ENCODE measurements at regions not wholly inside any gene's neighbourhood (a gene's known extent, or its start where the extent isn't known, plus 50 kb on each side); places are given as distances from the start of the nearest gene placed in this dataset.
"Not testable (repeated sequence)": the region's sequence is repeated elsewhere in the genome, so short reads cannot be mapped to it uniquely, and the experiment has no call there.

GRCh38 chr2:203636588-203637470 is 69.6 kb upstream of the CD28 start:
- Histone ChIP-seq H3K4me1 (no peaks in the 10 kb centered on the region), H3K4me3 (ENCODE audit: low read depth, low read length) (no peak overlapping the region), H3K27me3 (replicated peaks; ENCODE audit: control insufficient read depth, insufficient read depth, low read length) (no peaks in the 10 kb centered on the region), H3K36me3 (ENCODE audit: control insufficient read depth, insufficient read depth, low read length) (no peaks in the 10 kb centered on the region), H3K9me3 (no peaks in the 10 kb centered on the region)
- Mint-ChIP-seq H3K4me3 (ENCODE audit: unreplicated experiment) (no peak overlapping the region), H3K36me3 (ENCODE audit: insufficient read depth, unreplicated experiment) (no peaks in the 10 kb centered on the region), H3K4me1 (ENCODE audit: low read depth, unreplicated experiment) (no peaks in the 10 kb centered on the region), H3K27ac (ENCODE audit: unreplicated experiment) (no peak overlapping the region), H3K27me3 (ENCODE audit: insufficient read depth, unreplicated experiment) (no peaks in the 10 kb centered on the region), H3K9me3 (ENCODE audit: unreplicated experiment) (peaks cover 18% of the 10 kb centered on the region)
- DNase-seq = no peak
- intact Hi-C loops (cut with micrococcal nuclease; ENCODE audit: unreplicated experiment) = no loop called here
- POLR2A ChIA-PET = no interaction called here
- CTCF ChIA-PET = interaction anchor here (1.0 kb wide), 1 partner anchor 22 kb away, joined by 3 read pairs; no protein-coding TSS in a partner anchor
- no TSS peak for BruUV-seq (replicated peaks)
- no peak for TF ChIP-seq CTCF (IDR thresholded peaks at IDR 0.05; ENCODE audit: insufficient read depth in 1 of 2, low read depth in 1 of 2, low read length in 1 of 2, severe bottlenecking in 1 of 2, unreplicated experiment in 1 of 2)

- DNase-seq = no peak
- Mint-ChIP-seq H3K36me3 (ENCODE audit: insufficient read depth, unreplicated experiment) (no peaks in the 10 kb centered on the region), H3K9me3 (ENCODE audit: unreplicated experiment) (peaks cover 19% of the 10 kb centered on the region), H3K4me3 (ENCODE audit: unreplicated experiment) (no peak overlapping the region), H3K27ac (ENCODE audit: unreplicated experiment) (no peak overlapping the region), H3K4me1 (ENCODE audit: low read depth, unreplicated experiment) (no peaks in the 10 kb centered on the region), H3K27me3 (ENCODE audit: insufficient read depth, unreplicated experiment) (no peaks in the 10 kb centered on the region)
- no peaks in the 10 kb centered on the region for H3K36me3 ChIP-seq (ENCODE audit: control insufficient read depth, insufficient read depth, low read length)
- no peak overlapping the region for H3K4me3 ChIP-seq (ENCODE audit: low read depth, low read length)
- no peaks in the 10 kb centered on the region for H3K4me1 ChIP-seq
- TF ChIP-seq CTCF (IDR thresholded peaks at IDR 0.05; ENCODE audit: insufficient read depth in 1 of 2, low read depth in 1 of 2, low read length in 1 of 2, severe bottlenecking in 1 of 2, unreplicated experiment in 1 of 2) = no peak
- CTCF ChIA-PET = interaction anchor here (1.0 kb wide), 1 partner anchor 23 kb away, joined by 3 read pairs; no protein-coding TSS in a partner anchor
- H3K27me3 ChIP-seq (replicated peaks; ENCODE audit: control insufficient read depth, insufficient read depth, low read length) = no peaks in the 10 kb centered on the region
- intact Hi-C loops (cut with micrococcal nuclease; ENCODE audit: unreplicated experiment) = no loop called here
- BruUV-seq (replicated peaks) = no TSS peak
- POLR2A ChIA-PET = no interaction called here
- no peaks in the 10 kb centered on the region for H3K9me3 ChIP-seq
Measured at GRCh38 chr2:203637471-203638167, 68.8 kb upstream of the CD28 start.

- not testable (repeated sequence) for H3K36me3 ChIP-seq (ENCODE audit: control insufficient read depth, insufficient read depth, low read length); H3K9me3 ChIP-seq; BruUV-seq (replicated peaks)
Measured at GRCh38 chr2:203641865-203642264, 64.6 kb upstream of the CD28 start.

GRCh38 chr2:203642841-203643240 is 63.6 kb upstream of the CD28 start:
- H3K36me3 ChIP-seq (ENCODE audit: control insufficient read depth, insufficient read depth, low read length); CTCF ChIA-PET; H3K36me3 Mint-ChIP-seq (ENCODE audit: insufficient read depth, unreplicated experiment); BruUV-seq (replicated peaks); H3K27me3 ChIP-seq (replicated peaks; ENCODE audit: control insufficient read depth, insufficient read depth, low read length); POLR2A ChIA-PET; H3K4me1 ChIP-seq; H3K4me3 ChIP-seq (ENCODE audit: low read depth, low read length); DNase-seq; intact Hi-C loops (cut with micrococcal nuclease; ENCODE audit: unreplicated experiment); H3K9me3 ChIP-seq; H3K27me3 Mint-ChIP-seq (ENCODE audit: insufficient read depth, unreplicated experiment); H3K4me3 Mint-ChIP-seq (ENCODE audit: unreplicated experiment); H3K4me1 Mint-ChIP-seq (ENCODE audit: low read depth, unreplicated experiment); H3K27ac Mint-ChIP-seq (ENCODE audit: unreplicated experiment): not testable (repeated sequence)
- peaks cover 19% of the 10 kb centered on the region for H3K9me3 Mint-ChIP-seq (ENCODE audit: unreplicated experiment)

More at GRCh38 chr2:203641865-203642264, 64.6 kb upstream of the CD28 start:
- POLR2A ChIA-PET = interaction anchor here (0.7 kb wide), 1 partner anchor 18 kb away, joined by 6 read pairs; no protein-coding TSS in a partner anchor
- H3K4me3 ChIP-seq (ENCODE audit: low read depth, low read length); H3K36me3 Mint-ChIP-seq (ENCODE audit: insufficient read depth, unreplicated experiment); H3K4me1 ChIP-seq; H3K4me1 Mint-ChIP-seq (ENCODE audit: low read depth, unreplicated experiment); H3K27ac Mint-ChIP-seq (ENCODE audit: unreplicated experiment); intact Hi-C loops (cut with micrococcal nuclease; ENCODE audit: unreplicated experiment); DNase-seq; H3K4me3 Mint-ChIP-seq (ENCODE audit: unreplicated experiment); H3K27me3 Mint-ChIP-seq (ENCODE audit: insufficient read depth, unreplicated experiment); CTCF ChIA-PET; H3K27me3 ChIP-seq (replicated peaks; ENCODE audit: control insufficient read depth, insufficient read depth, low read length): not testable (repeated sequence)
- peaks cover 19% of the 10 kb centered on the region for H3K9me3 Mint-ChIP-seq (ENCODE audit: unreplicated experiment)

Measured in Caco-2 (cell line).